Brain microvascular endothelial cell (primary cell): ENCODE measurements at regions not wholly inside any gene's neighbourhood (a gene's known extent, or its start where the extent isn't known, plus 50 kb on each side); places are given as distances from the start of the nearest gene placed in this dataset.

Experiments used
- DNase-seq: peaks from one replicate; pipeline ENCODE4 v3.0.0-alpha.2; 2020
- H3K27ac ChIP-seq: fragments of 250-450 bp; sonication (Bioruptor Pico); 2 replicates; pipeline ENCODE4 v1.5.1; 2020; ENCODE audit warnings: mild to moderate bottlenecking, moderate library complexity
- H3K27me3 ChIP-seq: fragments of 250-450 bp; sonication (Bioruptor Pico); replicated peaks from 2 replicates; pipeline ENCODE4 v1.5.1; 2020; ENCODE audit warnings: mild to moderate bottlenecking
- H3K36me3 ChIP-seq: fragments of 250-450 bp; sonication (Bioruptor Pico); replicated peaks from 2 replicates; pipeline ENCODE4 v1.5.1; 2020; ENCODE audit warnings: mild to moderate bottlenecking
- H3K4me3 ChIP-seq: 2 replicates; pipeline ENCODE4 v1.5.1; 2011; ENCODE audit warnings: low read depth, mild to moderate bottlenecking, control low read depth, low read length, moderate library complexity
- in situ Hi-C: cut with HindIII; loops from 2 replicates; pipeline ENCODE4 v1.10.0; 2017; ENCODE audit warnings: low sequenced_read_pairs, low pct_ligation_motif_present
- TF ChIP-seq, protein P1 (sequence below): IDR thresholded peaks from 2 replicates; pipeline ENCODE4 v1.5.1; 2011; ENCODE audit warnings: low read depth, mild to moderate bottlenecking, moderate library complexity, low read length, control low read depth, inconsistent platforms; ENCODE audit errors: missing control alignments

DNA sequence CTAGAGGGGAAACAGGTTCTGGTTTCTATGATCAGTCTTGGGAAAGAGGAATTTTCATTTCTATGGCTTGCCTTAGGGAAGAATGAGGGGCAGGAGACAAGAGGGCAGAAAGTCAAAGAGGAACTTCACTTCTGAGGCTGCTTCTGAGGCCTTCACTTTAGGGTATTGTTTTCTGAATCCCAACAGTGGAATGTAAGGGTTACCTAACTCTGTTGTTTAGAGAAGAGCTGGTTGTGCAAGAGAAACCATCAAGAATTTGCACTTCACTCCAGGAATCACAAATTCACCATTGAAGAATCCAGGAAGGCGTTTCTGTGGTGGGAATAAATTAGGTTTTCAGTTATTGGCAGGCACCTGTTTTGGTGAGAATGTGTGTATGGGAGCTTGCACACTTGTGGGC, 126.7 kb upstream of the AMOT start:
- H3K4me3 ChIP-seq, result no peak overlapping the region
- TF ChIP-seq, protein P1, sequence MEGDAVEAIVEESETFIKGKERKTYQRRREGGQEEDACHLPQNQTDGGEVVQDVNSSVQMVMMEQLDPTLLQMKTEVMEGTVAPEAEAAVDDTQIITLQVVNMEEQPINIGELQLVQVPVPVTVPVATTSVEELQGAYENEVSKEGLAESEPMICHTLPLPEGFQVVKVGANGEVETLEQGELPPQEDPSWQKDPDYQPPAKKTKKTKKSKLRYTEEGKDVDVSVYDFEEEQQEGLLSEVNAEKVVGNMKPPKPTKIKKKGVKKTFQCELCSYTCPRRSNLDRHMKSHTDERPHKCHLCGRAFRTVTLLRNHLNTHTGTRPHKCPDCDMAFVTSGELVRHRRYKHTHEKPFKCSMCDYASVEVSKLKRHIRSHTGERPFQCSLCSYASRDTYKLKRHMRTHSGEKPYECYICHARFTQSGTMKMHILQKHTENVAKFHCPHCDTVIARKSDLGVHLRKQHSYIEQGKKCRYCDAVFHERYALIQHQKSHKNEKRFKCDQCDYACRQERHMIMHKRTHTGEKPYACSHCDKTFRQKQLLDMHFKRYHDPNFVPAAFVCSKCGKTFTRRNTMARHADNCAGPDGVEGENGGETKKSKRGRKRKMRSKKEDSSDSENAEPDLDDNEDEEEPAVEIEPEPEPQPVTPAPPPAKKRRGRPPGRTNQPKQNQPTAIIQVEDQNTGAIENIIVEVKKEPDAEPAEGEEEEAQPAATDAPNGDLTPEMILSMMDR, result no peak
- no peak overlapping the region for H3K27ac ChIP-seq
- no peaks in the 10 kb centered on the region for H3K36me3 ChIP-seq
- H3K27me3 ChIP-seq, result no peaks in the 10 kb centered on the region
- in situ Hi-C loops, result no loop called here
- DNase-seq, result no peak

DNA sequence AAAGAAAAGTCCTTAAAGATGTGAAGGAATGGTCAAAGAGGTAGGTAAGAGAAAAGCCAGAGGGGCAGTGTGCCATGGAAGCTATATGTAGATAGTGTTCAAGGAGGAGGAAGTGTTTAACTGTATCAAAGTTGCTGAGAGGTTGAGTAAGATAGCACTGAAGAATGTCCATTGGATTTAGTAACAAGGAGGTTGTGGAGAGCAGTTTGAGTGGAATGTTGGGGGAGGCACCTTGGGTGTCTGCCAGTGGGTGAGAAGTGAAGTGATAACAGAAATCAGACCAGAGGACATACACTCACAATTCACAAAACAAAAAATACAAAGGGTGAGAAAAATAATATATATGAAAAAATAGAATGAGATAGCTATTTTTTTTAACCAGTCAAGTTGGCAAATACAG, 121.3 kb upstream of the AMOT start:
- Histone ChIP-seq H3K36me3 (no peaks in the 10 kb centered on the region), H3K27ac (no peak overlapping the region), H3K27me3 (no peaks in the 10 kb centered on the region), H3K4me3 (no peak overlapping the region)
- TF ChIP-seq, protein P1, result no peak
- in situ Hi-C loops, result no loop called here
- DNase-seq, result no peak

DNA sequence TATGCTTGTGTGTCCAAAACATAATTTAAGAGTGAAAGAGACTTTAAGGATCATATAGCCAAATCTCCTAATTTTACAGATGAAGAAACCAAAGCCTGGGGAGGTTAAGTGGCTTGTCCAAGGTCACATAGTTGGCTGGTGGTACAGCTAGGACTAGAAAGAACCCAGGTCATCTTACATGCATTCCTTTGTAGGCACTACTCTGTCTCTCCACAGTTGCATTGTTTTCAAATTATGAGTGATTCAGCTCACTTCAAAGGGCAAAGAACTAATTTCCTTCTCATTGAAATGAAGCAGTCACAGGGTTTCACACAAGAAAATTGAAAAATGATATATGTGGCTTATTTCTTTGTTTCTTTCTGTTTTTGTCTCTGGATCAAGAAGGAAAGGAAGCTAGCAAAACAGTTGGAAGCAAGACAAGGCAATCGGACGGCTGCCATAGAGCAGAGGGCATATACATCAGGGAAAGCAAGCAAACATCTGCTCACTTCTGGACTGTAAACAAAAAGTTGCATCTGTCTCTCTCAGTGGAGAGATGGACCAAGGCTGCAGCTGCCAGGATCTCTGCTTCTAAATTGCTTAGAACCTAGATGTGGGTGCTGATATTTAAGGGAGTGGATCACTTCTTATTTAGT, 107.5 kb upstream of the AMOT start:
- no peak overlapping the region for H3K27ac ChIP-seq
- no peaks in the 10 kb centered on the region for H3K36me3 ChIP-seq
- H3K4me3 ChIP-seq, result no peak overlapping the region
- TF ChIP-seq, protein P1, result no peak
- DNase-seq, result no peak
- H3K27me3 ChIP-seq, result no peaks in the 10 kb centered on the region
- in situ Hi-C loops, result no loop called here

DNA sequence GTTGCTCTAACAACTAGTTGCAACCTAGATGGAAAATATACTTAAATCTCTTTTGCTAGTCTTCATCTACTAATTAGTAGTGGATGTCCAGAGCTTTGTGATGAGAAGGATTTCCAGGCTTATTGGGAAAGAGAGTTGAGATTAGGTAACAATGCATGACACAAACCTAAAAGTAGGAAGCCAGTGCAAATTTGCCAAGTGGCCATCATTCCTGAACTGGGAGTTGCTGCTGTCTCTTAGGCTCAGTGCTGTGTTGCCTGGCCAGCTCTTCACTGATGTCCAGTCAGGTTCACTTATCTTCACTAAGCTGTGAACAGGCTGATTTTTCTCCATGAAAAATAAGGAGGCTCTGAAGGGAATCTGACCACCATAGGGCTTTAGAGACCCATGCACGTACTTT, 105.6 kb upstream of the AMOT start:
- Histone ChIP-seq H3K4me3 (no peak overlapping the region), H3K27me3 (no peaks in the 10 kb centered on the region), H3K27ac (no peak overlapping the region), H3K36me3 (no peaks in the 10 kb centered on the region)
- in situ Hi-C loops, result no loop called here
- DNase-seq, result no peak
- TF ChIP-seq, protein P1, result no peak

DNA sequence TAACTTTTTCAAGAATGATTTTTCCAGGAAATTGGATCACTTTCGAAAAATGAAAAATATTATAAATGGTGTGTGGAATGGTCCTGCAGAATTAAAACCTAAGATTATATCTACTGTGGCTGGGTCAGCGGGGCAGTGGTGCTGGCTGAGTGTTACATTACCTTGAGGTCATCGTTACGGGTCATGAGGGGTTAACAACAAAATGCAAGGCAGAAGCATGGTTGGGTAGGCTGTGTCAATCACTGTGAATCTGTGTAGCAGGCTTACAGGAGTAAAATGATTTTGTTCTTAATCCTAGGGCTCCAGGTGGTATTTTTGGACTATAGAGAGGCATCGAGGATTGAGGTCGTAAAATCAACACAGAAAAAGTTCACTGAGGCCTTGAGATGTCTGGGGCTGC, 105.2 kb upstream of the AMOT start:
- no peaks in the 10 kb centered on the region for H3K36me3 ChIP-seq
- H3K27ac ChIP-seq, result no peak overlapping the region
- TF ChIP-seq, protein P1, result no peak
- DNase-seq, result no peak
- no peaks in the 10 kb centered on the region for H3K27me3 ChIP-seq
- in situ Hi-C loops, result no loop called here
- H3K4me3 ChIP-seq, result no peak overlapping the region

DNA sequence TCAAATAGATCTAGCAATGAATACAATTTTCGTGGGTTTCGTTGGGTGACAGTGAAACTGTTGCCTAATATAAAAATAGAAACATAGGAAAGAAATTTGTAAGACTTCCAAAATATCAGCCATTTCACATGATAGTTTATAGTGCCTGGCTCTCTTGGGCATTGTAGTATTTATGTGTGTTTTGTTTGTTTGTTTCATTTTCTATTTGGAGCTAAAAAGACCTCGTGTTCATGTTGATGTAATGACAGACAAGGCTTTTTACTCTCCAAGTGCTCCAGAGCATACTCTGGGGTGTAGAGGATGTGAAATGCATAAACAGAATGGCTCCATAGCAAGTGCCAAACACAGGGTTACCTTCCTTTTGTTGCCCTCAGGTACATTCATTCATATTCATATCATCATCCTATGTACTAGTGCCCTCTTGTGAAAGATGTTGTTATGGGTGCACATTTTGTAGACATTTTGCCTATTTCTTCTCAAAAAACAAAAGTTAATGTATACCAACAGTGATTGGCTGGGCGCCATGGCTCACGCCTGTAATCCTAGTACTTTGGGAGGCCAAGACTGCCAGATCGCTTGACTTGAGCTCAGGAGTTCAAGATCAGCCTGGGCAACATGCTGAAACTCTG, 100.7 kb upstream of the AMOT start:
- Histone ChIP-seq H3K36me3 (no peaks in the 10 kb centered on the region), H3K4me3 (no peak overlapping the region), H3K27ac (no peak overlapping the region), H3K27me3 (no peaks in the 10 kb centered on the region)
- TF ChIP-seq, protein P1, result no peak
- no peak for DNase-seq
- in situ Hi-C loops, result no loop called here
